GM18517 (cell line): ENCODE measurements at regions not wholly inside any gene's neighbourhood (a gene's known extent, or its start where the extent isn't known, plus 50 kb on each side); places are given as distances from the start of the nearest gene placed in this dataset.
"Not testable (repeated sequence)": the region's sequence is repeated elsewhere in the genome, so short reads cannot be mapped to it uniquely, and the experiment has no call there.

ENCODE experiments used
- ATAC-seq: cut with Tn5 transposase; IDR thresholded peaks from one replicate; pipeline ENCODE4 v1.9.1; 2021; ENCODE audit warnings: mild to moderate bottlenecking, moderate library complexity; ENCODE audit not compliant: unreplicated experiment

GRCh38 chr4:30868111-30868895 lies 148.1 kb downstream of the PCDH7 start:
- no peak for ATAC-seq

- ATAC-seq: not testable (repeated sequence)
Measured at GRCh38 chr4:30869387-30869786, 149.2 kb downstream of the PCDH7 start.

GRCh38 chr4:30870513-30870912 lies 150.3 kb downstream of the PCDH7 start:
- ATAC-seq: no peak

GRCh38 chr4:30875658-30876269 lies 155.6 kb downstream of the PCDH7 start:
- ATAC-seq: no peak

- no peak for ATAC-seq
Measured at GRCh38 chr4:30879855-30880598, 159.9 kb downstream of the PCDH7 start.

GRCh38 chr4:30881985-30882384 lies 161.8 kb downstream of the PCDH7 start:
- no peak for ATAC-seq

- ATAC-seq: no peak
Measured at GRCh38 chr4:30882443-30882842, 162.3 kb downstream of the PCDH7 start.

GRCh38 chr4:30882995-30883675 lies 163.0 kb downstream of the PCDH7 start:
- no peak for ATAC-seq

- ATAC-seq: no peak
Measured at GRCh38 chr4:30901461-30902451, 181.6 kb downstream of the PCDH7 start.

- ATAC-seq: no peak
Measured at GRCh38 chr4:30903502-30904214, 183.5 kb downstream of the PCDH7 start.

- ATAC-seq: no peak
Measured at GRCh38 chr4:30904215-30904555, 184.0 kb downstream of the PCDH7 start.

- no peak for ATAC-seq
Measured at GRCh38 chr4:30904588-30904987, 184.4 kb downstream of the PCDH7 start.

GRCh38 chr4:30912098-30912714 lies 192.0 kb downstream of the PCDH7 start:
- no peak for ATAC-seq

GRCh38 chr4:30916337-30917274 lies 196.4 kb downstream of the PCDH7 start:
- ATAC-seq: no peak

- ATAC-seq: no peak
Measured at GRCh38 chr4:30917946-30918345, 197.8 kb downstream of the PCDH7 start.

- no peak for ATAC-seq
Measured at GRCh38 chr4:30919458-30919857, 199.3 kb downstream of the PCDH7 start.

GRCh38 chr4:30920043-30920442 lies 199.9 kb downstream of the PCDH7 start:
- ATAC-seq: no peak

GRCh38 chr4:30922625-30923024 lies 202.5 kb downstream of the PCDH7 start:
- no peak for ATAC-seq
